ENCODE measurements at regions not wholly inside any gene's neighbourhood (a gene's known extent, or its start where the extent isn't known, plus 50 kb on each side); places are given as distances from the start of the nearest gene placed in this dataset.

DNA sequence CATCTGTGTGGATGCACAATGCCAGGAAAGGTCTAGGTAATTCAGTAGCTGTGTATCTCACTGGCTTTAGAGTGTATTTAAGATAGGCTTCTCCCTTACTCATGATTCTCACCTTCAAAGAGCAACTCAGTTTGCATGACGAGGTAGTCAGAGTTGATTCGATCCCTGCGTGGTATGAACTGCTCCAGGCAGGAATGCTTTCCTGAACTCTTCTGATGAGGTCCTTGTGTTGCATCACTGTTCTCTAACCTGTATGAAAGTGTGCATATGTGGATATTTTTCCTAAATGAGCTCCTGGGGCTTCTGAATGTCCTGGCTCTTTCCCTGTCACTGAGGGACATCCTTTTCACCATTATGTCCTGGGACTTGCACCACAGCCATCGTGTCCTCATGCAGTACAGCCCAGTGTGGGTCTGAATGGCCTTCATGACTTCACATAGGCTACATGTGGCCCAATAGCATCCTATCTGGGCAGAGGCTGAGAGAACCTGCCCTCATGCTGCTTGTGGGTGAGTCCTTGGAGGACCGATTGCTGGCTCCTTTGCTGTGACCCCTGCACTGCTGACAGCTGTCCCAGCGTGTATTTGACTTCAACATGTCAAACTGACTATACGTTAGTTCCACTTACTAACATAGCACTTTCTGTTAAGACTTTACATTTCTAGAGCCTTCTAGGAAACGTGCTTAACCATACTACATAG, 65.3 kb upstream of the WDR1 start:
- TF ChIP-seq POLR2A (IDR thresholded peaks at IDR 0.05; ENCODE audit: low read length) (no peak), GATA1 (IDR thresholded peaks at IDR 0.05; ENCODE audit: low read depth, low read length) (no peak)
